ENCODE measurements at regions not wholly inside any gene's neighbourhood (a gene's known extent, or its start where the extent isn't known, plus 50 kb on each side); places are given as distances from the start of the nearest gene placed in this dataset.
"Not testable (repeated sequence)": the region's sequence is repeated elsewhere in the genome, so short reads cannot be mapped to it uniquely, and the experiment has no call there.

GRCh38 chr6:86872810-86873209, 64.5 kb upstream of the HTR1E start:
- DNase-seq, result not testable (repeated sequence)

DNA sequence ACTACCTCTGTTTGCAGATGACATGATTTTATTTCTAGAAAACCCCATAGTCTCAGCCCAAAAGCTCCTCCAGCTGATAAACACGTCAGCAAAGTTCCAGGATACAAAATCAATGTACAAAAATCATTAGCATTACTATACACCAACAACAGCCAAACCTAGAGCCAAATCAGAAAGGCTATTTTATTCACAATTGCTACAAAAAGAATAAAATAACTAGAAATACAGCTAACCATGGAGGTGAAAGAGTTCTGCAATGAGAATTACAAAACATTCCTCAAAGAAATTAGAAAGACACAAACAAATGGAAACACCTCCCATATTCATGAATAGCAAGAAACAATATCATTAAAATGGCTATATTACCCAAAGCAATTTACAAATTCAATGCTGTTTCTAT, 65.6 kb upstream of the HTR1E start:
- DNase-seq, result no peak

DNA sequence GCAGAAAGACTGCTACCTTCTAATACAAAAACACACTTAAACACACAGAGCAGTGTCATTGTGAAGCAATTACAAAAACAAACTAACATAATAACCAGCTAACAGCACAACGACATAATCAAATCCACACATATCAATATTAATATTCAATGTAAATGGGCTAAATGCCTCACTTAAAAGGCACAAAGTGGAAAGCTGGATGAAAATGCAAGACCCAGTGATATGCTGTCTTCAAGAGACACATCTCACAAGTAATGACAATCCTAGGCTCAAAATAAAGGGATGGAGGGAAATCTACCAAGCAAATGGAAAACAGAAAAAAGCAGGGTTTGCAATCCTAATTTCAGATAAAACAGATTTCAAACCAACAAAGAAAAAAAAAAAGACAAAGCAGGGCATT, 67.8 kb upstream of the HTR1E start:
- DNase-seq, result no peak

DNA sequence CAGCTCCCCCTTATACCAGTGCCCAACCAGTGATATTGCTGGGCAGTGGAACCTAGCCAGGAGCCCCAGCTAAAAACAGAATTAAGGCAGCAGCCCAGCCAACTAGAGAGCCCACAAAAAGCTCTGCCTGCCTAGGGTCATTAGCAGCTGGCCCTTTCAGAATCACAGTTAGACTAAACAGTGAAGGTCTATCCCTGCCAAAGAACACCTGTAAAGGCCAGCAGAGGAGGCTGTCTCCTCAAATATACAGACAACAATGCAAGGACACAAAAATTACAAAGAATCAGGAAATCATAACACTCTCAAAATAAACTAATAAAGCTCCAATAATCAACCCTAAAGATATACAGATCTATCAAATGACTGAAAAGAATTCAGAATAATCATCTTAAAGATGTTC, 77.8 kb upstream of the HTR1E start:
- DNase-seq, result no peak

GRCh38 chr6:86858970-86859369, 78.4 kb upstream of the HTR1E start:
- no peak for DNase-seq

DNA sequence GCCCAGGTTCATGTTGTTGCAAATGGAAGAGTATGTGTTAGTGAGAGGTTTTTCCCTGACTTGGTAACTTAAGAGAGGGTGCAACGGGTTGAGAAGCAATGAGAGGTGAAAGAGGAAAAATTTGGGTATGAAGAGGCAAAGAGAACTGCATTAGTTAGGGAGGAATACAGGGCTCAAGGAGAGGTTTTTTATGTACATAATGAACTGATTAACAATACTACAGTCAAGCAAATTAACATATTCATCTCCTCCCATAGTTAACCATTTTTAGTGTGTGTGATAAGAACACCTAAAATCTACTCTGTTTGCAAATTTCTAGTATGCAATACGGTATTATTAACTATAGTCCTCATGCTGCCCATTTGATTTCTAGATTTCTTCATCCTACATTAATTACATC, 79.5 kb upstream of the HTR1E start:
- no peak for DNase-seq

- peak; percentile 15 for DNase-seq
Observed at GRCh38 chr6:86856937-86857563, 80.3 kb upstream of the HTR1E start.

GRCh38 chr6:86856379-86856778, 80.9 kb upstream of the HTR1E start:
- no peak for DNase-seq

DNA sequence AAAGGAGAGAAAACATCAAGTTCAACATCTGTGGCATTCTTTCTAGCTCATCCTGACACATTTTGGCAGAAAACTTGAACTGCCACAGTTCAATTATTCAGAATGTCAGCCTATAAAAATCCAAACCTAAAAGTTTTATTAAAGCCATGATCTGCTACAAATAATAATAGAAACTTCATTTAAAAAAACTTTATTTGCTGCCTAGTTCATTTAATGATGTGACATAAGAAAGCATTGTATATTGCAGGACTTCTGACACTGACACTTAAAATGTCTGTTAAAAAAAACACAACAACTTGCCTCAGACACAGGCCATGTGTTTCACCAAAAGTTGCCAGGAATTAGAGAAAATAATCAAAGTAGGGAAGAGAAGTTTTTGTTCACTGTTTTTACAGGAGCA, 88.3 kb upstream of the HTR1E start:
- DNase-seq, result no peak

- DNase-seq, result no peak
Observed at GRCh38 chr6:86832686-86833085, 104.6 kb upstream of the HTR1E start.

- no peak for DNase-seq
Observed at GRCh38 chr6:86825436-86825835, 111.9 kb upstream of the HTR1E start.

GRCh38 chr6:86822747-86823146, 114.6 kb upstream of the HTR1E start:
- no peak for DNase-seq

DNA sequence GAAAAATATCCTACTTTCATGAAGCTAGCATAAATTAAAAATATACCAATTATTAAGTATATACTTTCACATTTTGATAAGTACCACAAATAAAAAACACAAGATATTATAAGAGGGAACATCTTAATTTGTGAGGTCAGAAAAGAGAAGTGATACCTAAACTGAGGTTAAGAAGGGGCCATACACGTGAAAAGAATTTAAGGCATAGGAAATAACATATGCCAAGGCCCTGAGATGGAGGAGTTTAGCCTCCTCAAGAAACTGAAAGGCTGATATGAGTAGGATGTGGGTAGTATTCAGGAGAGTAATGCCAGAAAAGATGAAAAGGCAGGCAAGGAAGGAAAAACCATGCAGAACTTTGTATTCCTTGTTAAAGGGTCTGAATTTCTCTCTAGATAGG, 116.6 kb upstream of the HTR1E start:
- no peak for DNase-seq

GRCh38 chr6:86793649-86794048, 143.7 kb upstream of the HTR1E start:
- DNase-seq, result no peak

DNA sequence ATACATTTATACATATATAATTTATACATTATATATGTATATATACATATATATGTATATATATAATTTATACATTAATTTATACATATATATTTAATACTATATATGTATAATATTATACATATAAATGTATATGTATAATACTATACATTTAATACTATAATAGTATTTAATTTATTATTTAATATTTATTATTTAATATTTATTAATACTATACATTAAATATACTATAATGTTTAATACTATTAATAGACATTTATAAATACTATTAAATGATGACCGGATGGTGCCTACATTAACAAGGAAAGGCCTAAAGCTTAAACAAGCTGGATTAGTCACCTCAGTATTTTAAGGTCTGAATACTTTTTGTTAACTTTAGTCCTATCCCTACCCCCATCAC, 145.9 kb upstream of the HTR1E start:
- DNase-seq, result no peak

- no peak for DNase-seq
Observed at GRCh38 chr6:86789779-86790411, 147.4 kb upstream of the HTR1E start.

- no peak for DNase-seq
Observed at GRCh38 chr6:86782328-86782727, 155.0 kb upstream of the HTR1E start.

GRCh38 chr6:86780923-86781322, 156.4 kb upstream of the HTR1E start:
- DNase-seq, result no peak

GRCh38 chr6:86775893-86776292, 161.4 kb upstream of the HTR1E start:
- no peak for DNase-seq

- no peak for DNase-seq
Observed at GRCh38 chr6:86765211-86765610, 172.1 kb upstream of the HTR1E start.

DNA sequence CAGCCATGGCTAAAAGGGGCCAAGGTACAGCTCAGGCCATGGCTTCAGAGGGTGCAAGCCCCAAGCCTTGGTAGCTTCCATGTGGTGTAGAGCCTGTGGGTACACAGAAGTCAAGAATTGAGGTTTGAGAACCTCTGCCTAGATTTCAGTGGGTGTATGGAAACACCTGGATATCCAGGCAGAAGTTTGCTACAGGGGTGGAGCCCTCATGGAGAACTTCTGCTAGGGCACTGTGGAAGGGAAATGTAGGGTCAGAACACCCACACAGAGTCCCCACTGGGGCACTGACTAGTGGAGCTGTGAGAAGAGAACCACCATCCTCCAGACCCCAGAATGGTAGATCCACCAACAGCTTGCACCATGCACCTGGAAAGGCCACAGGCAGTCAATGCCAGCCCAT, 177.4 kb upstream of the HTR1E start:
- not testable (repeated sequence) for DNase-seq

DNA sequence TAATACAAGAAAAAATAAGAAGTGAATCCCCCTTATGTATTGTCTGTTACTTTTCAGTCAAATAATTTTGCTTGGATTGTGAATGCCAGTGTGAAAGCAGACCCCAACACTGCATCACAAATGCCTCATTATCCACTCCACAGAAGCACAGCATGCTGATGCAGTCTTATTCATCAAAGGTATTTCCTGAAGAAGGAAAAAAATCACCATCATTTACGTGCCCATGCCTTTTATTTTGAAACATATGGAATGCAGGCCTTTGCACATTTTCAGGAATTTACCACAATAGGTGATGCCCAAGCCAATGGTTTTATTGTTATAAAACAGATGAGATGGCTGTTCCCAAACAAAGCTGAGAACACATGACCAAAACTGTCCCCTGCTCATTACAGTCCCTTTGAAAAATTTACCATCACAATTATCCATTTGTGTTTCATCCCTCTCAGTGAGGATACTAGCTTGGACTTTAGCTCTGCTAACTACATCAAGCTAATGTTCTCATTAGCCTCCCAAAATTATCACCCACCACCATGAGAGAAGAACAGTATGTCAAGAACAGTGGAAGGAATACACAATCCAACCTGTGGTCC, 180.6 kb upstream of the HTR1E start:
- no peak for DNase-seq

DNA sequence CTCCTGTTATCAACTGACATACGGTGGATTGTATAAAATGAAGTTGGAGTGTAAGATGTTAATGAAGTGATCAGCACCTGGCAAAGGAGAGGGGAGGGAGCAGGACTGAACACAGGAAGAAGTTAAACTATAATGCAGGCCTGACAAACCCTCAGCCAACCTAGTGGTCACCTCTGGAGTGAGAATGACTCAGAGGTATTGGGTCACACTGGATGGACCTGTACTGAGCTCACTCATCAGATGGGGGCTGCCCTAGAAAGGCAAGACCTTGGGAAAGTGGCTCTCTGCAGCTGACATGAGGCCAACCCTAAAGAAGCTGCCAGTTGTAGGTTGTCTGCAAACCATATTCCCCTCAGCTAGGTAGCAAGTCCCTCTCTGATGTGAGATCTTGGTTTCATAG, 193.3 kb upstream of the HTR1E start:
- DNase-seq, result no peak

DNA sequence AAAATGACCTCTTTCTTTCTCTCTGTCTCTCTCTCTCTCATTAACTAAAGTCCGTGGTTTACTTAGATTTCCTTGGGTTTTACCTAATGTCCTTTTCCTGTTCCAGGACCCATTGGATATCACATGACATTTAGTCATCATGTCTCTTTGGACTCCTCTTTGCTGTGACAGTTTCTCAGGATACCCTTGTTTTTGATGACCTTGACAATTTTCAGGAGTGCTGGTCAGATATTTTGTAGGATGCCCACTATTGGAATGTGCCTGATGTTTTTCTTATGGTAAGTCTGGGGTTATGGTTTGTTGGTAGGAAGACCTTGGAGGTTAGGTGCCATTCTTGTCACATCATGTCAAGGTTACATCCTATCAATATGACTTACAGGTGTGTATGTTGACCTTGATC, 199.2 kb upstream of the HTR1E start:
- no peak for DNase-seq

DNA sequence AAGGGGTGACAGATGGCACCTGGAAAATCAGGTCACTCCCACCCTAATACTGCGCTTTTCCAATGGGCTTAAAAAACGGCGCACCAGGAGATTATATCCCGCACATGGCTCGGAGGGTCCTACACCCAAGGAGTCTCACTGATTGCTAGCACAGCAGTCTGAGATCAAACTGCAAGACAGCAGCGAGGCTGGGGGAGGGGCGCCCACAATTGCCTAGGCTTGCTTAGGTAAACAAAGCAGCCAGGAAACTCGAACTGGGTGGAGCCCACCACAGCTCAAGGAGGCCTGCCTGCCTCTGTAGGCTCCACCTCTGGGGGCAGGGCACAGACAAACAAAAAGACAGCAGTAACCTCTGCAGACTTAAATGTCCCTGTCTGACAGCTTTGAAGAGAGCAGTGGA, 205.7 kb upstream of the HTR1E start:
- not testable (repeated sequence) for DNase-seq
